Islet precursor cell (in vitro differentiated cells): ENCODE measurements at regions not wholly inside any gene's neighbourhood (a gene's known extent, or its start where the extent isn't known, plus 50 kb on each side); places are given as distances from the start of the nearest gene placed in this dataset.
A peak's percentile ranks its signal among the peaks of the same experiment; 100 is the strongest.
"Not testable (repeated sequence)": the region's sequence is repeated elsewhere in the genome, so short reads cannot be mapped to it uniquely, and the experiment has no call there.

Experiments used
- DNase-seq: peaks from one replicate; pipeline ENCODE4 v3.0.0-alpha.2; 2018

- no peak for DNase-seq
These were observed 110.1 kb downstream of the NRN1 start for GRCh38 chr6:5896476-5897200.

GRCh38 chr6:5894357-5894756 lies 112.4 kb downstream of the NRN1 start:
- DNase-seq = no peak

- DNase-seq = no peak
These were observed 113.4 kb downstream of the NRN1 start for GRCh38 chr6:5893295-5893694.

GRCh38 chr6:5892669-5893068 lies 114.1 kb downstream of the NRN1 start:
- DNase-seq = no peak

GRCh38 chr6:5878792-5879191 lies 127.9 kb downstream of the NRN1 start:
- no peak for DNase-seq

GRCh38 chr6:5876076-5876475 lies 130.6 kb downstream of the NRN1 start:
- DNase-seq = no peak

GRCh38 chr6:5873976-5874375 lies 132.7 kb downstream of the NRN1 start:
- not testable (repeated sequence) for DNase-seq

- no peak for DNase-seq
These were observed 135.4 kb downstream of the NRN1 start for GRCh38 chr6:5871296-5871695.

GRCh38 chr6:5869676-5870075 lies 137.0 kb downstream of the NRN1 start:
- DNase-seq = no peak

GRCh38 chr6:5869261-5869660 lies 137.5 kb downstream of the NRN1 start:
- no peak for DNase-seq

- no peak for DNase-seq
These were observed 140.1 kb downstream of the NRN1 start for GRCh38 chr6:5866547-5867051.

GRCh38 chr6:5865506-5866031 lies 141.2 kb downstream of the NRN1 start:
- DNase-seq = no peak

- DNase-seq = no peak
These were observed 145.9 kb downstream of the NRN1 start for GRCh38 chr6:5860849-5861248.

GRCh38 chr6:5855787-5856470 lies 150.8 kb downstream of the NRN1 start:
- peak; percentile 35 for DNase-seq

- peak; percentile 33 for DNase-seq
These were observed 151.8 kb downstream of the NRN1 start for GRCh38 chr6:5854899-5855298.

- peak; percentile 73 for DNase-seq
These were observed 155.4 kb downstream of the NRN1 start for GRCh38 chr6:5851261-5851757.

- no peak for DNase-seq
These were observed 155.9 kb downstream of the NRN1 start for GRCh38 chr6:5850848-5851255.

GRCh38 chr6:5846889-5847288 lies 159.8 kb downstream of the NRN1 start:
- DNase-seq = no peak

- no peak for DNase-seq
These were observed 160.4 kb downstream of the NRN1 start for GRCh38 chr6:5846335-5846734.

GRCh38 chr6:5843078-5843477 lies 163.6 kb downstream of the NRN1 start:
- no peak for DNase-seq

GRCh38 chr6:5840734-5841390 lies 165.9 kb downstream of the NRN1 start:
- DNase-seq = no peak

GRCh38 chr6:5838656-5839396 lies 167.9 kb downstream of the NRN1 start:
- no peak for DNase-seq

GRCh38 chr6:5837323-5837722 lies 169.4 kb downstream of the NRN1 start:
- DNase-seq = no peak
